Endothelial cell of umbilical vein (primary cell): ENCODE measurements at regions not wholly inside any gene's neighbourhood (a gene's known extent, or its start where the extent isn't known, plus 50 kb on each side); places are given as distances from the start of the nearest gene placed in this dataset.

Experiments
- BruUV-seq: library from RNA; stranded (reverse); fragments of 400-500 nt; replicated peaks from 2 replicates; lab custom pipeline; 2021; lab: Mats Ljungman, UMichigan
- CTCF ChIA-PET: fragments of 300-600, 350-600 bp; sonication (Branson Sonifier 250); formaldehyde crosslinking; loops from one replicate; lab custom pipeline; 2021; ENCODE audit warnings: antibody characterized with exemption, inconsistent platforms; lab: Charles Lee
- POLR2A ChIA-PET: fragments of 300-600, 350-600 bp; sonication (Branson Sonifier 250); formaldehyde crosslinking; loops from one replicate; lab custom pipeline; 2021; ENCODE audit warnings: antibody characterized with exemption, inconsistent platforms; lab: Charles Lee
- DNase-seq: peaks from one replicate; pipeline ENCODE4 v3.0.0-alpha.2; 2011; ENCODE audit warnings: low read depth, low spot score
- FAIRE-seq: peaks from 2 replicates; lab custom pipeline; 2011; peaks lifted over from hg19 to GRCh38; lab: Jason Lieb, UNC
- H2AFZ ChIP-seq: 2 replicates; pipeline ENCODE4 v1.6.0; 2012; ENCODE audit warnings: low read depth, low read length, control low read depth, inconsistent platforms
- H3K27ac ChIP-seq: 2 replicates; pipeline ENCODE4 v1.5.1; 2011; ENCODE audit warnings: low read depth, mild to moderate bottlenecking, control low read depth, low read length, moderate library complexity; ENCODE audit not compliant: insufficient read depth
- H3K27me3 ChIP-seq, 2 experiments: 2 replicates each; pipeline versions ENCODE4 v1.6.0 to v1.6.1; 2011; ENCODE audit warnings: low read length in 2 of 2, mixed read lengths in 1 of 2; ENCODE audit not compliant: control insufficient read depth in 2 of 2, insufficient read depth in 2 of 2
- H3K36me3 ChIP-seq, 2 experiments: 2 replicates in 1 of 2; 3 replicates in 1 of 2; pipeline ENCODE4 v1.5.1; 2011; ENCODE audit warnings: low read length in 2 of 2, mild to moderate bottlenecking in 1 of 2, moderate library complexity in 1 of 2; ENCODE audit not compliant: control insufficient read depth in 2 of 2, insufficient read depth in 2 of 2; ENCODE audit errors: extremely low read depth in 1 of 2
- H3K4me1 ChIP-seq: 3 replicates; pipeline ENCODE4 v1.5.1; 2011; ENCODE audit warnings: mild to moderate bottlenecking, low read length; ENCODE audit not compliant: control insufficient read depth, insufficient read depth; ENCODE audit errors: extremely low read depth
- H3K4me2 ChIP-seq: 2 replicates; pipeline ENCODE4 v1.6.1; 2011; ENCODE audit warnings: low read length, control low read depth, mixed read lengths; ENCODE audit not compliant: insufficient read depth
- H3K4me3 ChIP-seq, 3 experiments: fragments of 200-600 bp in 1 of 3; sonication (generic), shearing (Covaris generic) in 1 of 3; replicated peaks in 1 of 3; 2 replicates each; pipeline ENCODE4 v1.5.1; 2011 to 2016; ENCODE audit warnings: control low read depth in 3 of 3, low read length in 3 of 3, mild to moderate bottlenecking in 2 of 3, inconsistent platforms in 1 of 3, low read depth in 1 of 3, moderate library complexity in 1 of 3; ENCODE audit not compliant: insufficient read depth in 1 of 3
- H3K79me2 ChIP-seq: 2 replicates; pipeline ENCODE4 v1.6.0; 2012; ENCODE audit warnings: low read length, inconsistent platforms; ENCODE audit not compliant: control insufficient read depth, insufficient read depth
- H3K9ac ChIP-seq: replicated peaks from 2 replicates; pipeline ENCODE3; 2011; ENCODE audit warnings: low read length, control low read depth; ENCODE audit not compliant: insufficient read depth; ENCODE audit errors: extremely low read depth
- H3K9me1 ChIP-seq: replicated peaks from 3 replicates; pipeline ENCODE4 v1.6.0; 2011; ENCODE audit warnings: mild to moderate bottlenecking, low read length; ENCODE audit not compliant: control insufficient read depth, insufficient read depth; ENCODE audit errors: extremely low read depth
- H3K9me3 ChIP-seq: replicated peaks from 2 replicates; pipeline ENCODE4 v1.5.1; 2012; ENCODE audit warnings: low read length, inconsistent platforms; ENCODE audit not compliant: control insufficient read depth, insufficient read depth
- H4K20me1 ChIP-seq: replicated peaks from 2 replicates; pipeline ENCODE3; 2011; ENCODE audit warnings: mild to moderate bottlenecking, low read length; ENCODE audit not compliant: control insufficient read depth, insufficient read depth; ENCODE audit errors: extremely low read depth
- CTCF ChIP-seq, 2 donors: IDR thresholded peaks; 1 replicate in 1 of 2; 2 replicates in 1 of 2; pipeline ENCODE4 v1.5.1; 2011; ENCODE audit warnings: low read length in 2 of 2, mild to moderate bottlenecking in 2 of 2, moderate library complexity in 2 of 2, control low read depth in 1 of 2, inconsistent platforms in 1 of 2, low read depth in 1 of 2; ENCODE audit not compliant: insufficient read depth in 1 of 2; ENCODE audit errors: extremely low read depth in 1 of 2
- EZH2 ChIP-seq: IDR thresholded peaks from 2 replicates; pipeline ENCODE4 v1.6.1; 2012; ENCODE audit warnings: borderline replicate concordance, low read depth, mild to moderate bottlenecking, moderate library complexity, low read length, inconsistent platforms; ENCODE audit not compliant: severe bottlenecking
- FOS ChIP-seq: IDR thresholded peaks from 2 replicates; pipeline ENCODE4 v1.6.1; 2011; ENCODE audit warnings: mild to moderate bottlenecking, low read length, moderate library complexity, borderline replicate concordance; ENCODE audit not compliant: insufficient read depth
- GATA2 ChIP-seq: IDR thresholded peaks from 2 replicates; pipeline ENCODE4 v1.7.0; 2011; ENCODE audit warnings: low read depth, mild to moderate bottlenecking, moderate library complexity, mixed read lengths, low read length; ENCODE audit not compliant: insufficient read length, insufficient read depth
- JUN ChIP-seq: IDR thresholded peaks from 2 replicates; pipeline ENCODE4 v1.6.1; 2011; ENCODE audit warnings: borderline replicate concordance, low read depth; ENCODE audit not compliant: insufficient read length, insufficient read depth
- MAX ChIP-seq: IDR thresholded peaks from 2 replicates; pipeline ENCODE4 v1.6.1; 2011; ENCODE audit not compliant: insufficient read depth, insufficient read length
- MYC ChIP-seq: IDR thresholded peaks from one replicate; pipeline ENCODE4 v1.6.1; 2011; ENCODE audit warnings: mild to moderate bottlenecking, low read depth, low read length
- POLR2A ChIP-seq: IDR thresholded peaks from 2 replicates; pipeline ENCODE4 v1.6.1; 2012; ENCODE audit warnings: low read depth, mild to moderate bottlenecking, control low read depth, low read length
- POLR2AphosphoS5 ChIP-seq: IDR thresholded peaks from 2 replicates; pipeline ENCODE4 v1.6.1; 2012; ENCODE audit warnings: low read depth, mild to moderate bottlenecking, control low read depth, low read length, moderate library complexity; ENCODE audit not compliant: insufficient read depth
- dilution Hi-C: fragments of 300-500 bp; cut with MboI; formaldehyde crosslinking; loops from one replicate; pipeline ENCODE4 v1.15.0; 2019; ENCODE audit warnings: low sequenced_read_pairs; ENCODE audit not compliant: extremely low pct_ligation_motif_present
- intact Hi-C: fragments of 100-400 bp; cut with micrococcal nuclease; formaldehyde crosslinking; loops from one replicate; pipeline ENCODE4 v1.10.0; 2022

- POLR2A ChIA-PET, result no interaction called here
- intact Hi-C loops, result no loop called here
- DNase-seq, result no peak
Measured at GRCh38 chr18:44195394-44196140, 485.1 kb upstream of the SETBP1 start.

More at GRCh38 chr18:44195394-44196140, 485.1 kb upstream of the SETBP1 start:
- Histone ChIP-seq H3K36me3 (no peaks in the 10 kb centered on the region), H3K9ac (no peak overlapping the region), H3K4me2 (no peak overlapping the region), H3K4me3 (no peak overlapping the region), H3K27me3 (no peaks in the 10 kb centered on the region), H3K27ac (no peak overlapping the region), H3K79me2 (no peaks in the 10 kb centered on the region), H2AFZ (no peak overlapping the region), H3K9me1 (no peaks in the 10 kb centered on the region), H4K20me1 (no peaks in the 10 kb centered on the region), H3K4me1 (no peaks in the 10 kb centered on the region), H3K9me3 (no peaks in the 10 kb centered on the region)
- TF ChIP-seq CTCF (IDR thresholded peaks at IDR 0.05; ENCODE audit: extremely low read depth in 1 of 2, insufficient read depth in 1 of 2, low read depth in 1 of 2, low read length in 2 of 2) (no peak), POLR2A (no peak), GATA2 (no peak), MYC (no peak), POLR2AphosphoS5 (no peak), MAX (no peak), FOS (no peak), EZH2 (no peak), JUN (no peak)
- CTCF ChIA-PET, result no interaction called here
- no peak for FAIRE-seq
- no TSS peak for BruUV-seq
- dilution Hi-C loops, result no loop called here
